HEK293T (cell line): ENCODE measurements at regions not wholly inside any gene's neighbourhood (a gene's known extent, or its start where the extent isn't known, plus 50 kb on each side); places are given as distances from the start of the nearest gene placed in this dataset.

Experiments
- ELF4 ChIP-seq: fragments of 450-650 bp; IDR thresholded peaks from 2 replicates; pipeline ENCODE4 v1.6.1; 2017; ENCODE audit warnings: antibody characterized with exemption
- LEF1 ChIP-seq: fragments of 450-650 bp; IDR thresholded peaks from 2 replicates; pipeline ENCODE4 v1.6.1; 2017; ENCODE audit warnings: mild to moderate bottlenecking, borderline replicate concordance
- ZNF384 ChIP-seq: fragments of 450-650 bp; IDR thresholded peaks from 2 replicates; pipeline ENCODE4 v1.6.1; 2016

DNA sequence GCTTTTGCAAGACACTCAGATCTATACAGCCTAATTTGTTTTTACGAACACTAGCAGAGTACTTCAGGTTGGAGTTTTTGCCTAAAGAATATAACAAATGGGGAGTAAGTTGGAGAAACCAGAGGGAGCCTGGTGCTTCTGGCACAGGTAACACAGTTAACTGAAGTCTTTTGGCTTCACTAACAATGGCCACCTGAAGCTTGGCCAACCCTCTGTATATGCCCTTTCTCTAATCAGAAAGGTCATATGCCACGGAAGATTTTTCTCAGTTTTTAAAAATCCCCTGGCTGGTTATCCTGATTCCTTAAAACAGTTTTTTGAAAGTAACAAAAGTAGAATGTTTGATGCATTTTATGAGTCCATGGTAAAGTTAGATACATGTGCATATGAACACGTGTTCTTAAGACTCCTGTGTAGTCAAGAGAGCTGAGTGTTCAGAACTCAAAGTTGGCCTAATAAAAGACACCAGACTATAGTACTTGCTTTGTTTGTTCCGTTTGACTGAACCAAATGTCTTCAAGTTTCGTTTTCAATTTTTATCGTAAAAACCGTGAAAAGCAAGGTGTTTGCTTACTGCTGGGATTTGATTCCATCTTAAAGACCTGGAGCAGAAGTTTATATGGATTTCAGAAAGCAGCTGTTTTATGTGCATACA is 137.5 kb downstream of the KCNRG start:
- TF ChIP-seq ELF4 (no peak), ZNF384 (no peak), LEF1 (no peak)
